Activated naive CD8-positive, alpha-beta T cell treated with anti-CD3 and anti-CD28 coated beads, Interleukin-2, amount 50 U/mL, for 24 hours (primary cell): ENCODE measurements at regions not wholly inside any gene's neighbourhood (a gene's known extent, or its start where the extent isn't known, plus 50 kb on each side); places are given as distances from the start of the nearest gene placed in this dataset.
"Not testable (repeated sequence)": the region's sequence is repeated elsewhere in the genome, so short reads cannot be mapped to it uniquely, and the experiment has no call there.

Experiments
- ATAC-seq: fragments of 150-1000 bp; cut with Tn5 transposase; one replicate; pipeline ENCODE4 v1.10.0; 2021
- DNase-seq: peaks from one replicate; pipeline ENCODE4 v3.0.0; 2021
- H3K27ac Mint-ChIP-seq: one replicate; pipeline ENCODE4 v1.8.0; 2021; ENCODE audit warnings: mild to moderate bottlenecking, mixed read lengths
- H3K27me3 Mint-ChIP-seq: one replicate; pipeline ENCODE4 v1.8.0; 2021; ENCODE audit warnings: mixed read lengths
- H3K36me3 Mint-ChIP-seq: one replicate; pipeline ENCODE4 v1.8.0; 2021; ENCODE audit warnings: low read depth, mixed read lengths
- H3K4me1 Mint-ChIP-seq: one replicate; pipeline ENCODE4 v1.8.0; 2021; ENCODE audit warnings: mixed read lengths
- H3K4me3 Mint-ChIP-seq: one replicate; pipeline ENCODE4 v1.8.0; 2021; ENCODE audit warnings: mild to moderate bottlenecking, moderate library complexity, mixed read lengths
- H3K9me3 Mint-ChIP-seq: one replicate; pipeline ENCODE4 v1.8.0; 2021; ENCODE audit warnings: mixed read lengths

GRCh38 chr12:113546916-113547863, 75.5 kb upstream of the LHX5 start:
- DNase-seq (no peak), ATAC-seq (no peak)
- Mint-ChIP-seq H3K9me3 (no peaks in the 10 kb centered on the region), H3K27ac (no peak overlapping the region), H3K36me3 (no peaks in the 10 kb centered on the region), H3K4me3 (no peak overlapping the region), H3K4me1 (no peaks in the 10 kb centered on the region), H3K27me3 (peaks cover 13% of the 10 kb centered on the region)

GRCh38 chr12:113537751-113538087, 66.0 kb upstream of the LHX5 start:
- H3K36me3 Mint-ChIP-seq = no peaks in the 10 kb centered on the region
- no peaks in the 10 kb centered on the region for H3K4me1 Mint-ChIP-seq
- no peak overlapping the region for H3K4me3 Mint-ChIP-seq
- ATAC-seq (peak; percentile 40), DNase-seq (peak; percentile 1)
- H3K27me3 Mint-ChIP-seq = peaks cover 2% of the 10 kb centered on the region
- no peak overlapping the region for H3K27ac Mint-ChIP-seq
- peaks cover 20% of the 10 kb centered on the region for H3K9me3 Mint-ChIP-seq

DNA sequence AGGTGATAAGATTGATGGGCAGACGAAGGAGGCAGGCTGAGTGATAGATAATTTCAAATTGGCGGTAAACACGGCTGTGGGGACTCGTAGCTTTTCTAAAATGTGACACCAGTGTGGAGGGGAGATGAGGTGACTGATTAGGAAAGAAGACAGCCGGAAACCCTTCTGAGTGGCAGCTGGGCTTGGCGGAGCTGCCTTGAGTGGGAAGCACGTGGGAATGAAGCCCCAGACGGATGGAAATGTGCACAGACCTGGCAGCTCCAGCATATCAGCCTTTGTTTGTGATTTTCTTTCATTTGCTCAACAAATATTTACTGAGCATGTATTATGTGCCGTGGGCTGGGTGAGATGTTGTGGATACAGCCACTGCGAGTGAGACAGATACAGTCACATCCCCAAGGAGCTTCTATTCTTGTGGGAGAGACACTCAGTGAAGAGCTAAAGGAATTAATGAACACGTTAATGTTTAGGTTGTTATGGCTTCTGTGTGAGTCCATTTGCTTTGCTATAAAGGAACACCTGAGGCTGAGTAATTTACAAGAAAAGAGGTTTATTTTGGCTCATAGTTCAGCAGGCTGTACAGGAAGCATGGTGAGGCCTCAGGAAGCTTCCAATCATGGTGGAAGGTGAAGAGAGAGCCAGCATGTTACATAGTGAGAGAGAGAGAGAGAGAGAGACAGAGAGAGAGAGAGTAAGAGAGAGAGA, 65.5 kb upstream of the LHX5 start:
- no peak for DNase-seq
- ATAC-seq = no peak
- H3K9me3 Mint-ChIP-seq = peaks cover 20% of the 10 kb centered on the region
- H3K27me3 Mint-ChIP-seq = peaks cover 2% of the 10 kb centered on the region
- H3K4me1 Mint-ChIP-seq = no peaks in the 10 kb centered on the region
- no peak overlapping the region for H3K27ac Mint-ChIP-seq
- H3K4me3 Mint-ChIP-seq = no peak overlapping the region
- no peaks in the 10 kb centered on the region for H3K36me3 Mint-ChIP-seq

DNA sequence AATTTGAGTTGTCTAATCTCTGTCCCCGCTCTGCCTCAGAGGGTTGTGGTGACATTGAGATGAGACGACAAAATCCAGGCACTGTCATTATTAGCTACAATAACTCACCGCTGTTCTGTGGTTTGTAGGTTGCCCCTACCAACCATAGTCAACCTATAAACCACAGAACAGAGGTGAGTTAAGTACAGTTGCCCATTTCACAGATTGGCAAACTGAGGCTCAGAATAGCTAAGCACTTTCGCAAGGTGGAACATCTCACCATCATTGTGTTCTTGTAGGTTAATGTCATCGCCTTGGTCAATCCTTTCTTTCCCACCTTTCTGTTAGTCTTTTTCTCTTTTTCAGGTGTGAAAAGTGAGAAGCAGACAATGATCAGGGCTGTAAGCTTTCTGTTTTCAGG, 63.4 kb upstream of the LHX5 start:
- H3K9me3 Mint-ChIP-seq = peaks cover 24% of the 10 kb centered on the region
- no peaks in the 10 kb centered on the region for H3K4me1 Mint-ChIP-seq
- no peak overlapping the region for H3K27ac Mint-ChIP-seq
- H3K27me3 Mint-ChIP-seq = peaks cover 4% of the 10 kb centered on the region
- no peaks in the 10 kb centered on the region for H3K36me3 Mint-ChIP-seq
- ATAC-seq (no peak), DNase-seq (no peak)
- H3K4me3 Mint-ChIP-seq = no peak overlapping the region

DNA sequence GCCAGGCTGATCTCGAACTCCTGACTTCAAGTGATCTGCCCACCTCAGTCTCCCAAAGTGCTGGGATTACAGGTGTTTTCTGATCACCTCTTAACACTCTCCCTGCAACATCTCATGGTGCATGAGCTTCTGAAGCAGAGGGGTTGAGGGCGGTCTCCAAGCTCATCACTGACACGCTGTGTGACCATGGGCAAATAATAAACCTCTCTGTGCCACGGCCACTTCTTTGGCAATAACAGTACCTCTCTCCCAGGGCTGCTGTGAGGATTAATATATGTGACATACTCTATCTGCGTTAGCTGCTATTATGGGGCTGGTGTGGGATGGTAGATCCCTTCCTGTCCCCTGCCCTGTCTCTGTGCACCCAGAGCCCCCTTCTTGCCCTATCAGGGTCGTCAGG, 62.9 kb upstream of the LHX5 start:
- H3K9me3 Mint-ChIP-seq = peaks cover 24% of the 10 kb centered on the region
- ATAC-seq = no peak
- no peak overlapping the region for H3K4me3 Mint-ChIP-seq
- H3K27ac Mint-ChIP-seq = no peak overlapping the region
- H3K4me1 Mint-ChIP-seq = no peaks in the 10 kb centered on the region
- no peak for DNase-seq
- H3K36me3 Mint-ChIP-seq = no peaks in the 10 kb centered on the region
- peaks cover 4% of the 10 kb centered on the region for H3K27me3 Mint-ChIP-seq

DNA sequence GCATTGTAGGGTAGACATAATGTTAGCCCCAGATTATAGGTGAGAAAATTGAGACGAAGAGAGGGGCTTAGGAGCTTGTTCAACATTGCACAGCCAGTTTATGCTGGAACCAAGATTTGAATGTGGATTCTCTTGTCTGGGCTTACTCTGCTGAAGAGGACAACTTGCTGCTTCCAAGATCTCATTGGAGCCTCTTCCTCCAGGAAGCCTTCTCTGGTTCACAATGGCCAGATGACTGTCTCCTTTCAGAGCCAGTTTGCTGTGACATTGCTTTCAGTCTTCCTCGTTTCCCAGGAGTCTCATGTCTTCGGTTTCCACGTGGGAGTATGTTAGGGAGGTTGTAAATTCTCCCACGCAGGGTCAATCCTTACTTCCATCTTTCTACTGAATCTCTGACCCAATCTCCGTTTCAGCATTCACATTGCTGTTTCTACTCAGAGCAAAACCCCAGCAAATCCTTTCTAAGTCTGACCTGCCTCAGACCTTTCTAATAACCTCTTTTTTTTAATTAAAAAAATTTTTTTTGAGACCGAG, 62.2 kb upstream of the LHX5 start:
- Mint-ChIP-seq H3K27me3 (peaks cover 2% of the 10 kb centered on the region), H3K4me1 (no peaks in the 10 kb centered on the region), H3K27ac (no peak overlapping the region), H3K9me3 (peaks cover 23% of the 10 kb centered on the region), H3K36me3 (no peaks in the 10 kb centered on the region), H3K4me3 (no peak overlapping the region)
- ATAC-seq (no peak), DNase-seq (no peak)

- no peak for ATAC-seq
- no peaks in the 10 kb centered on the region for H3K4me1 Mint-ChIP-seq
These were observed 60.6 kb upstream of the LHX5 start for GRCh38 chr12:113532292-113532691.

DNA sequence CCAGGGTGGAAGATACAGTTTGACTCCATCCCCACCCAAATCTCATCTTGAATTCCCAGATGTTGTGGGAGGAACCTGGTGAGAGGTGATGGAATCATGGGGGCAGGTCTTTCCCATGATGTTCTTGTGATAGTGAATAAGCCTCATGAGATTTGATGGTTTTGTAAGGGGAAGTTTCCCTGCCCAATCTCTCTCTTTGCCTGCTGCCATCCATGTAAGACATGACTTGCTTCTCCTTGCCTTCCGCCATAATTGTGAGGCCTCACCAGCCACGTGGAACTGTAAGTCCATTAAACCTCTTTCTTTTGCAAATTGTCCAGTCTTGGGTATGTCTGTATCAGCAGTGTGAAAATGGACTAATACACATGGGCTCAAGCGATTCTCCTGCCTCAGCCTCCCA, 59.4 kb upstream of the LHX5 start:
- not testable (repeated sequence) for H3K27ac Mint-ChIP-seq, H3K36me3 Mint-ChIP-seq, H3K4me1 Mint-ChIP-seq, ATAC-seq, H3K9me3 Mint-ChIP-seq, DNase-seq, H3K4me3 Mint-ChIP-seq
- peaks cover 11% of the 10 kb centered on the region for H3K27me3 Mint-ChIP-seq

More at GRCh38 chr12:113532292-113532691, 60.6 kb upstream of the LHX5 start:
- H3K36me3 Mint-ChIP-seq = no peaks in the 10 kb centered on the region
- H3K27me3 Mint-ChIP-seq = peaks cover 7% of the 10 kb centered on the region
- no peak overlapping the region for H3K4me3 Mint-ChIP-seq
- H3K9me3 Mint-ChIP-seq = peaks cover 10% of the 10 kb centered on the region
- no peak overlapping the region for H3K27ac Mint-ChIP-seq
- no peak for DNase-seq

DNA sequence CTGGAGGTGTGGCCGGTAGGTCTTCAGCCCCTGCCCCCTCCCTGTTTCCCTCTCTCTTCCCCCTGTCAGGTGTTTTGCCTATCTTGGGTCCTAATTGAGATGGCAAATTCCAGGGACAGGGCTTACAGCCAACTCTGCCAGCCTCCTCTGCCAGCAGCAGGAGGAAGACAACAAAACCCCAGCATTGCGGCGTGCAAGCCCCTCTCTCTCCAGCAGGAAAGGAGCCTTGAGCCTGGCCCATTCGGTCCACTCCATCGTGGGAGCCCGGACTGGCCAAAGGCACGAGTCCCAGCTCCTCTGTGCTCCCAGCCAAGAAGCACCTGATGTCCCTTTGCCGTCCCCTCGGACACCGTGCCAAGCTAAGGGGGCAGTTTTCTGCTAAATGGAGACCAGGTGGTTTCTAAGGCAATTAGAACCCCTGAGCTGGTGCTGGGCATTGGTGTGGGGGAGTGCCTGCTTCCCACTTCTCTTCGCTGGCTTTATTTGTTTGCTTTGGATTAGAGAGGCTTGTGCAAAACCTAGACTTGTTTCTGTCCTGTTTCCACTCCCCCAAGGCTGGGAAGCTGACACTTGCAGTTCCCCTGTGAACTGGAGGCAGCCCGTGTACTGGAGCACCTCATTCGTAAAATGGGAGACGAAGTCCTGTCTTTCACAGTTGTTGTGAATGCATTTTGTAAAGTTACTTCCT, 57.1 kb upstream of the LHX5 start:
- peaks cover 14% of the 10 kb centered on the region for H3K27me3 Mint-ChIP-seq
- H3K4me3 Mint-ChIP-seq = no peak overlapping the region
- no peak for ATAC-seq
- no peaks in the 10 kb centered on the region for H3K4me1 Mint-ChIP-seq
- peaks cover 4% of the 10 kb centered on the region for H3K9me3 Mint-ChIP-seq
- no peak overlapping the region for H3K27ac Mint-ChIP-seq
- H3K36me3 Mint-ChIP-seq = no peaks in the 10 kb centered on the region
- DNase-seq = no peak

- no peak for ATAC-seq
- H3K9me3 Mint-ChIP-seq = no peaks in the 10 kb centered on the region
- H3K4me3 Mint-ChIP-seq = no peak overlapping the region
- H3K36me3 Mint-ChIP-seq = no peaks in the 10 kb centered on the region
- peaks cover 41% of the 10 kb centered on the region for H3K27me3 Mint-ChIP-seq
- H3K4me1 Mint-ChIP-seq = no peaks in the 10 kb centered on the region
- no peak overlapping the region for H3K27ac Mint-ChIP-seq
- DNase-seq = no peak
These were observed 53.4 kb upstream of the LHX5 start for GRCh38 chr12:113525066-113525465.

GRCh38 chr12:113524495-113524894, 52.8 kb upstream of the LHX5 start:
- Mint-ChIP-seq H3K36me3 (no peaks in the 10 kb centered on the region), H3K4me1 (no peaks in the 10 kb centered on the region), H3K27me3 (peaks cover 46% of the 10 kb centered on the region), H3K4me3 (no peak overlapping the region), H3K27ac (no peak overlapping the region), H3K9me3 (no peaks in the 10 kb centered on the region)
- no peak for ATAC-seq
- DNase-seq = no peak

- no peak overlapping the region for H3K4me3 Mint-ChIP-seq
- H3K27me3 Mint-ChIP-seq = peaks cover 58% of the 10 kb centered on the region
- H3K9me3 Mint-ChIP-seq = no peaks in the 10 kb centered on the region
- no peak for DNase-seq
- no peak overlapping the region for H3K27ac Mint-ChIP-seq
- H3K4me1 Mint-ChIP-seq = no peaks in the 10 kb centered on the region
- no peaks in the 10 kb centered on the region for H3K36me3 Mint-ChIP-seq
- no peak for ATAC-seq
These were observed 50.0 kb upstream of the LHX5 start for GRCh38 chr12:113521708-113522107.
